NCI-H460 (cell line): ENCODE measurements at regions not wholly inside any gene's neighbourhood (a gene's known extent, or its start where the extent isn't known, plus 50 kb on each side); places are given as distances from the start of the nearest gene placed in this dataset.

ENCODE experiments used
- DNase-seq: peaks from one replicate; pipeline ENCODE4 v3.0.0-alpha.2; 2016; ENCODE audit warnings: low read depth; ENCODE audit errors: extremely low read depth

- no peak for DNase-seq
These were observed 101.4 kb upstream of the CD180 start for GRCh38 chr5:67297802-67298532.

- no peak for DNase-seq
These were observed 100.8 kb upstream of the CD180 start for GRCh38 chr5:67297376-67297775.

GRCh38 chr5:67294266-67294938 is 97.8 kb upstream of the CD180 start:
- DNase-seq: no peak

GRCh38 chr5:67293226-67293625 is 96.6 kb upstream of the CD180 start:
- DNase-seq: no peak

GRCh38 chr5:67292201-67292940 is 95.8 kb upstream of the CD180 start:
- DNase-seq: no peak

GRCh38 chr5:67291671-67292070 is 95.1 kb upstream of the CD180 start:
- DNase-seq: no peak

GRCh38 chr5:67291066-67291465 is 94.5 kb upstream of the CD180 start:
- no peak for DNase-seq

GRCh38 chr5:67290655-67291054 is 94.1 kb upstream of the CD180 start:
- DNase-seq: no peak

- no peak for DNase-seq
These were observed 93.3 kb upstream of the CD180 start for GRCh38 chr5:67289763-67290521.

- DNase-seq: no peak
These were observed 91.1 kb upstream of the CD180 start for GRCh38 chr5:67287510-67288268.

- DNase-seq: no peak
These were observed 89.4 kb upstream of the CD180 start for GRCh38 chr5:67286006-67286405.

GRCh38 chr5:67283988-67284487 is 87.4 kb upstream of the CD180 start:
- no peak for DNase-seq

- no peak for DNase-seq
These were observed 86.8 kb upstream of the CD180 start for GRCh38 chr5:67283275-67283987.

- no peak for DNase-seq
These were observed 85.3 kb upstream of the CD180 start for GRCh38 chr5:67281874-67282273.

GRCh38 chr5:67273689-67274356 is 77.2 kb upstream of the CD180 start:
- no peak for DNase-seq

GRCh38 chr5:67272453-67273130 is 76.0 kb upstream of the CD180 start:
- DNase-seq: no peak

GRCh38 chr5:67268231-67269021 is 71.8 kb upstream of the CD180 start:
- no peak for DNase-seq
